MM.1S (cell line): ENCODE measurements at regions not wholly inside any gene's neighbourhood (a gene's known extent, or its start where the extent isn't known, plus 50 kb on each side); places are given as distances from the start of the nearest gene placed in this dataset.

Source experiments
- DNase-seq: peaks from one replicate; pipeline ENCODE4 v3.0.0-alpha.2; 2015
- H2AFZ ChIP-seq: fragments of 300-600 bp; sonication (generic); 2 replicates; pipeline ENCODE4 v1.6.0; 2016; ENCODE audit warnings: antibody characterized with exemption, low read length
- H3F3A ChIP-seq: fragments of 300-600 bp; sonication (generic); 2 replicates; pipeline ENCODE4 v1.6.1; 2016; ENCODE audit warnings: mild to moderate bottlenecking, antibody characterized with exemption, low read length, moderate library complexity, mixed read lengths; ENCODE audit not compliant: insufficient read depth
- H3K27ac ChIP-seq: fragments of 300-600 bp; sonication (generic); 2 replicates; pipeline ENCODE4 v1.5.1; 2016; ENCODE audit warnings: mild to moderate bottlenecking, low read length
- H3K27me3 ChIP-seq: fragments of 300-600 bp; sonication (generic); replicated peaks from 2 replicates; pipeline ENCODE4 v1.6.0; 2016; ENCODE audit warnings: low read length; ENCODE audit not compliant: insufficient read depth
- H3K36me3 ChIP-seq: fragments of 300-600 bp; sonication (generic); replicated peaks from 2 replicates; pipeline ENCODE4 v1.6.1; 2016; ENCODE audit warnings: mild to moderate bottlenecking, low read length, mixed read lengths; ENCODE audit not compliant: insufficient read depth
- H3K4me1 ChIP-seq: fragments of 300-600 bp; sonication (generic); 2 replicates; pipeline ENCODE4 v1.6.1; 2016; ENCODE audit warnings: low read length, mixed read lengths
- H3K4me2 ChIP-seq: fragments of 300-600 bp; sonication (generic); 2 replicates; pipeline ENCODE4 v1.6.0; 2016; ENCODE audit warnings: low read depth, low read length
- H3K4me3 ChIP-seq: fragments of 300-600 bp; sonication (generic); 2 replicates; pipeline ENCODE4 v1.5.1; 2016; ENCODE audit warnings: low read length, mixed read lengths
- H3K79me2 ChIP-seq: fragments of 300-600 bp; sonication (generic); 2 replicates; pipeline ENCODE4 v1.6.1; 2016; ENCODE audit warnings: mixed run types, low read length, mixed read lengths
- H3K9ac ChIP-seq: fragments of 300-600 bp; sonication (generic); 2 replicates; pipeline ENCODE4 v1.6.1; 2016; ENCODE audit warnings: low read length, mixed read lengths
- H3K9me2 ChIP-seq: fragments of 300-600 bp; sonication (generic); replicated peaks from 2 replicates; pipeline ENCODE4 v1.6.1; 2016; ENCODE audit warnings: mild to moderate bottlenecking, low read length, mixed read lengths; ENCODE audit not compliant: insufficient read depth
- H3K9me3 ChIP-seq: fragments of 300-600 bp; sonication (generic); replicated peaks from 2 replicates; pipeline ENCODE4 v1.6.1; 2016; ENCODE audit warnings: mild to moderate bottlenecking, low read length, mixed read lengths; ENCODE audit not compliant: insufficient read depth
- H4K20me1 ChIP-seq: fragments of 300-600 bp; sonication (generic); 2 replicates; pipeline ENCODE4 v1.6.1; 2016; ENCODE audit warnings: mild to moderate bottlenecking, low read length, moderate library complexity, mixed read lengths; ENCODE audit not compliant: insufficient read depth
- CTCF ChIP-seq: fragments of 300-600 bp; sonication (generic); IDR thresholded peaks from 2 replicates; pipeline ENCODE4 v1.5.1; 2016; ENCODE audit warnings: antibody characterized with exemption, low read length, mixed read lengths
- EZH2 ChIP-seq: fragments of 300-600 bp; sonication (generic); optimal IDR thresholded peaks from 2 replicates; pipeline ENCODE3; 2017; ENCODE audit warnings: low read depth, mild to moderate bottlenecking, antibody characterized with exemption, low read length, mixed read lengths
- EZH2phosphoT487 ChIP-seq: fragments of 300-600 bp; sonication (generic); IDR thresholded peaks from 2 replicates; pipeline ENCODE4 v1.6.1; 2018; ENCODE audit warnings: antibody characterized with exemption, low read length

GRCh38 chr10:78947733-78948132 is 121.0 kb upstream of the ZMIZ1 start:
- Histone ChIP-seq H3F3A (no peaks in the 10 kb centered on the region), H3K4me2 (no peak overlapping the region), H3K27ac (no peak overlapping the region), H3K9ac (no peak overlapping the region), H3K4me3 (no peak overlapping the region), H3K36me3 (no peaks in the 10 kb centered on the region), H3K9me2 (no peaks in the 10 kb centered on the region), H3K79me2 (no peaks in the 10 kb centered on the region), H2AFZ (no peak overlapping the region), H3K4me1 (no peaks in the 10 kb centered on the region), H3K9me3 (no peaks in the 10 kb centered on the region), H4K20me1 (no peaks in the 10 kb centered on the region), H3K27me3 (no peaks in the 10 kb centered on the region)
- TF ChIP-seq EZH2phosphoT487 (no peak), EZH2 (no peak), CTCF (no peak)
- no peak for DNase-seq

- Histone ChIP-seq H3K4me3 (no peak overlapping the region), H3K9me3 (no peaks in the 10 kb centered on the region), H3K36me3 (no peaks in the 10 kb centered on the region), H3K9ac (no peak overlapping the region), H3K4me2 (no peak overlapping the region), H3K4me1 (no peaks in the 10 kb centered on the region), H3K27me3 (no peaks in the 10 kb centered on the region), H3K27ac (no peak overlapping the region), H4K20me1 (no peaks in the 10 kb centered on the region), H2AFZ (no peak overlapping the region), H3K9me2 (no peaks in the 10 kb centered on the region), H3K79me2 (no peaks in the 10 kb centered on the region), H3F3A (no peaks in the 10 kb centered on the region)
- no peak for DNase-seq
- TF ChIP-seq EZH2 (no peak), EZH2phosphoT487 (no peak), CTCF (no peak)
Measured at GRCh38 chr10:78948621-78949030, 120.1 kb upstream of the ZMIZ1 start.

- no peaks in the 10 kb centered on the region for H3K36me3 ChIP-seq
- no peak overlapping the region for H2AFZ ChIP-seq
- no peaks in the 10 kb centered on the region for H4K20me1 ChIP-seq
- TF ChIP-seq EZH2 = no peak
- TF ChIP-seq EZH2phosphoT487 = no peak
- TF ChIP-seq CTCF = no peak
- H3K4me3 ChIP-seq = no peak overlapping the region
- no peak overlapping the region for H3K4me2 ChIP-seq
- H3F3A ChIP-seq = no peaks in the 10 kb centered on the region
- no peak for DNase-seq
- H3K79me2 ChIP-seq = no peaks in the 10 kb centered on the region
- H3K9me3 ChIP-seq = no peaks in the 10 kb centered on the region
- no peaks in the 10 kb centered on the region for H3K27me3 ChIP-seq
- H3K9ac ChIP-seq = no peak overlapping the region
- H3K9me2 ChIP-seq = no peaks in the 10 kb centered on the region
- H3K4me1 ChIP-seq = no peaks in the 10 kb centered on the region
- H3K27ac ChIP-seq = no peak overlapping the region
Measured at GRCh38 chr10:78950656-78951587, 117.8 kb upstream of the ZMIZ1 start.
